NCI-H510A (cell line): ENCODE measurements at regions not wholly inside any gene's neighbourhood (a gene's known extent, or its start where the extent isn't known, plus 50 kb on each side); places are given as distances from the start of the nearest gene placed in this dataset.
A peak's percentile ranks its signal among the peaks of the same experiment; 100 is the strongest.
"Not testable (repeated sequence)": the region's sequence is repeated elsewhere in the genome, so short reads cannot be mapped to it uniquely, and the experiment has no call there.

Experiments used
- DNase-seq: peaks from one replicate; lab custom pipeline; 2025; lab: John Stamatoyannopoulos, UW

DNA sequence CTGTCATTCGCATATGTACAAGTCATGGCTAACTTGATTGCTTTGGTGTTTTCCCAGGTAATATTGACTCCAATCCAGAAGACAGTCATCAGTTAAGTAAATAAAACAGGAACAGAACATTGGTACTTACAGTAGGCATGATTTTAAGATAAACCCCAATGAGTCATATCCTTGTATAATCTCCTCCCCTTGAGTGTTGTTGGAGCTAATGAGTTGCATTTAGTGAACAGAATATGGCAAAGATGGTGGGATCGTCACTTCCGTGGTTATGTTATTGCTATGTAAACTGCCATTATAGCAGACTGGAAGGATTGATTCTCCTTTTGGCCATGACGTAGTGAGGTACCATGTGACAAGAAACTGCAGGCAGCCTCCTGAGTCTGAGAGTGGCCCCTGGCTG lies 102.2 kb downstream of the TMX1 start:
- no peak for DNase-seq

GRCh38 chr14:51351997-51352396 lies 112.0 kb downstream of the TMX1 start:
- DNase-seq: no peak

DNA sequence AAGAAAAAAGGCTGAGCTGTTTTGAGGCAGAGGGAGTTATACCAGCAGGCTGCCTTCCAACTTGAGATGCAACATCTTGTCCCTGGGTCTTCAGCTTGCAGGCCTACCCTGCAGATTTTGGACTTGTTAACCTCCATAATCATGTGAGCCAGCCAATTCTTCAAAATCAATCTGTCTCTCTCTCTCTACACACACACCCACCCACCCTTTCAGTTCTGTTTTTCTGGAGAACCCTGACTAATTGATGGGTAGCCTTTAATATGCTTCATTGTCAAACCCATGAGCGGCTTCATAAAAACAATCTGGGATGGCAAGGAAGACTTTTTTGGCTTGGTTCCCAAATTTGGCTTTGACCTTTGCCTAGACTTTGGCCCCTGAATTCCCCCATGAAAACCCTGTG lies 113.9 kb downstream of the TMX1 start:
- DNase-seq: no peak

- DNase-seq: no peak
These were observed 114.8 kb downstream of the TMX1 start for GRCh38 chr14:51354846-51355245.

GRCh38 chr14:51356381-51356780 lies 116.3 kb downstream of the TMX1 start:
- no peak for DNase-seq

- DNase-seq: no peak
These were observed 117.2 kb downstream of the TMX1 start for GRCh38 chr14:51357250-51357649.

DNA sequence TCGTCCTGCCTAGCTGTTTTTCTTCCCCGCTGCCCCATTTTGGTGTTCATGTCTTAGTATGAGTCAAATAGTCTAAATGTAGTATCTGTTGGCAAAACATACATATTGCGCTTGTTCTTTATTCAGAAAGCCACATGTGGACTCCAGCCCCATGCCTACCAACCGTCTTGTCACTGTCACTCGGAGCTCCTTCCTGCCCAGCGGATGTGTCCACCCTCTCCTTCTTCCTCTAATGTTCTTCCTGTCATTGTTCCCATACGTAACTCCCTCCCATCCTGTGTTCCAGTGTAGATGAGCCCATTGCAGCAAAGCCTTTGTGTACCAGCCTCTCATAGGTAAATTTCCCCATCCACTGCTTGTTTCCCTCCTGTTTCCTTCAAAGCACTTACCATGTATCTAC lies 120.5 kb downstream of the TMX1 start:
- DNase-seq: no peak

DNA sequence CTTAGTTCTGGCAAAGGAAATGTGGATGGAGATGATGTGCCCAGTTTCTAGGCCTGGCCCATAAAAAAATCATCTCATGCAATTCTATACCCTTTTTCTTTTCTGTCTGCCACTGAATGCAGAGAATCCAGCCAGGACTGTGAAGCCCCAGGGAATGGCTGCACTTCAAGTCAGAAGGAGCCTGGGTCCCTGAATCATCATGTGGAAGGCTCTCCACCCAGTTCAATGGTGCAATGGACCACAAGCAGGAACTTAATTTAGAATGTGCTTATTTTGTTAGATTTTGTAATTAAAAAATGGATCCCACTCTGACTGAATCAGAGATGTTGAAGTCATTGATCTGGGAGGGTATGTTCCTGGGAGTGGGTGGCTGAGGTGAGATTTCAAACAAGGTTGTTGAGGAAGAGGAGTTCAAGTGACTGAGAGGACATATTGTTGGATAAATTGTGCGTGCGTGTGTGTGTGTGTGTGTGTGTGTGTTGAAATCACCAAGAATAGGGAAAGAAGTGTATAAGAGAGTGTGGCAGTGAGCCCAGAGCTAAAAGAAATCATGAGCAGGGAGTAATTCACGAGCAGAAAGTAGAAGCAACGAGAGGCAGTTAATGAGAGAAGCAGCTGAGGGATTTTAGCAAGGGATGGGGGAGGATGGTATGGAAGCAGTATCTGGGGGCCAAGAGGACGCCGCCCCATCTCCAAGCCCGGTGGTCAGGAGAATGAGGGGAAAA lies 125.4 kb downstream of the TMX1 start:
- no peak for DNase-seq

- not testable (repeated sequence) for DNase-seq
These were observed 126.4 kb downstream of the TMX1 start for GRCh38 chr14:51366460-51366859.

DNA sequence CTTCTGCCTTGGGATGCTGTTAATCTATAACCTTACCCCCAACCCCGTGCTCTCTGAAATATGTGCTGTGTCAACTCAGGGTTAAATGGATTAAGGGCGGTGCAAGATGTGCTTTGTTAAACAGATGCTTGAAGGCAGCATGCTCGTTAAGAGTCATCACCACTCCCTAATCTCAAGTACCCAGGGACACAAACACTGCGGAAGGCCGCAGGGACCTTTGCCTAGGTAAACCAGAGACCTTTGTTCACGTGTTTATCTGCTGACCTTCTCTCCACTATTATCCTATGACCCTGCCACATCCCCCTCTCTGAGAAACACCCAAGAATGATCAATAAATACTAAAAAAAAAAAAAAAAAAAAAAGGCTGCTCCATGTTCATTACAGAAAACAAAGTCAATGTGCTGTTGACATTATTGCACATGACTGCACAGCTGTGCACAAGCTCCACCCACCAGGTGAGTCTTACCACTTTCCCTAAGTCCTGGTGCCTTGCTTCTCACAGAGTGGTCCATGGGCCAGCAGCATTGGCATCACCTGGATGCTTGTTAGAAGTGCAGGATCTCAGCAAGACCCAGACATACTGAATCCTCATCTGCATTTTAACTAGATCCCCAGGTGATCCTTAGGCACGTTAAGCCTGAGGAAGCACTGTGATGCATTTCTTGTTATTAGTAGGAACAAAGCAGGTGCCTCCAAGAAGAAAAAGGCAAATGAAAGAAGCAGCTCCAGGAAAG lies 127.0 kb downstream of the TMX1 start:
- peak; percentile 24 for DNase-seq

GRCh38 chr14:51367600-51367931 lies 127.5 kb downstream of the TMX1 start:
- no peak for DNase-seq

GRCh38 chr14:51368721-51369163 lies 128.7 kb downstream of the TMX1 start:
- no peak for DNase-seq

DNA sequence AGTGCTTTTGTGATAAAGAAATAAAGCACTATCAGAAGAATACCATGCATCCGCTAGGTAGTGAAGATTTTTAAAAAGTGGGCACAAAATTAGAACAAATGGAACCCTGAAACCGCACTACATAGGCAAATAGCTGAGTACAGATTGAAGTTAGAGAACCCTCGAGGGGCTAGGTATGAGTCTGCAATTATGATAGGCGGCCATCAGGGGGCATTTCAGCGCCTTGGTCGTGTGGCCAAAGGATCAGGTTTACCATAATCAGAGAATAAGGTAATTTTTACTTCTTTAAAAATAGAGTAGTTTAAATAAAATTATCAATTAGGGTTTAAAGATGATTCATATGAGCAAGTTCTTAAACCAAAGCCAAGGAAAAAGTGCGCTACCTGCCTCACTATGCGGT lies 129.8 kb downstream of the TMX1 start:
- no peak for DNase-seq

GRCh38 chr14:51370758-51371386 lies 130.8 kb downstream of the TMX1 start:
- no peak for DNase-seq

- not testable (repeated sequence) for DNase-seq
These were observed 137.1 kb downstream of the TMX1 start for GRCh38 chr14:51377186-51377585.

DNA sequence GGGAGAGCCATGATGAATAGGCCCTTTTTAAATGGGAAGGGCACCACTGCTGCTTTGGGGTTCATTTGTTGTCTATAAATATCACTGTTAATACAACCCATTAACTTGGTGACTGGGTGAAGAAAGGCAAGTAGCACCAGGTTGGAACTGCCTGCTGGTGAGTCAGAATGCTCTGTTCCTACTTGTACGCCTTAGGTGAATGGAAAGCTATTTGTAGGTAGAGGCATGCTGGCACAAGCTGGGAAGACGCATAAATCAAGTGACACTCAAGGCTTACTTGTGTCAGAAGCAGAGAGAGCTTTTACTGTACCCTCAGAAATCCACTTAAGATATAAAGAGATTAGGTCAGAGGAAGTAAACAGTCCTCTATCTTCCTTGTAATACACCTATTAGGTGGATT lies 142.5 kb downstream of the TMX1 start:
- no peak for DNase-seq

GRCh38 chr14:51386411-51386810 lies 146.4 kb downstream of the TMX1 start:
- DNase-seq: no peak

- DNase-seq: no peak
These were observed 147.1 kb downstream of the TMX1 start for GRCh38 chr14:51386983-51387735.

DNA sequence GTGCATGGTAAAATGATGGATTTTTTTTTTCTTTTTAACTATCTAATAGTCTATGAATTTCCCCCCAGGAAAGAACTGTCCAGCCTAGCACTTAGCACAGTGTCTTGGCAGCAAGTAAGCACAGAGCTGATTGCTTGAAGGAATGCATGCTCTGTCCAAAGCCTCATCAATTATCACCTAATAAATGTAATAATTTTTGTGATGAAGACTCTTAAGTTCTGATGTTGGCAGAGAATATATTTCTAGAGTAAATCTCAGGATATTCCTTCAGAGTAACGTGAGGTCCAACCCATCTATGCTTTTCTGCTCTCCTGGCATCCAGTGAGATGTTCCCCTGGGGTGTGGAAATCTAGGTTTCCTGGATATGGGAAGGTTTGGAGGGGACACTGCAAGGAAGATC lies 152.4 kb downstream of the TMX1 start:
- DNase-seq: no peak

DNA sequence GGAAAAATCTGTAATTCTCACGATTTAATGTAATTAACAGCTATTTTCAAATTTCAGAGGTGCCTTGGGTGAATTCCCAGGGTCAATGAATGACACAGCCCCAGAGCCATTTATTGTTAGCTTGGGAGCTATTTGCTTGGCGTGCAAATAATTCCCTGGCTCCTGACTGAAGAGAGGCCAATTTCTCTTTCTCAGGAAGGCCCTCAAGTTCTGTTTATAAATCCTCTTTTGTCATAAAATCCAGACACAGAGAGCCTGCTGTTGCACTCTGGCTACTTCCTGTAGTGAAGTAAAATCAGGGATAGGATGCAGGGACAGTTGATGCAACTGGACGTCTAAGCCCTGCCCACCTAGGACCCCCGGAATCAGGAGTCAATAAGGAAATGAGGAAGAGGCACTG lies 154.3 kb downstream of the TMX1 start:
- no peak for DNase-seq

- DNase-seq: peak; percentile 11
These were observed 154.8 kb downstream of the TMX1 start for GRCh38 chr14:51394804-51395203.

DNA sequence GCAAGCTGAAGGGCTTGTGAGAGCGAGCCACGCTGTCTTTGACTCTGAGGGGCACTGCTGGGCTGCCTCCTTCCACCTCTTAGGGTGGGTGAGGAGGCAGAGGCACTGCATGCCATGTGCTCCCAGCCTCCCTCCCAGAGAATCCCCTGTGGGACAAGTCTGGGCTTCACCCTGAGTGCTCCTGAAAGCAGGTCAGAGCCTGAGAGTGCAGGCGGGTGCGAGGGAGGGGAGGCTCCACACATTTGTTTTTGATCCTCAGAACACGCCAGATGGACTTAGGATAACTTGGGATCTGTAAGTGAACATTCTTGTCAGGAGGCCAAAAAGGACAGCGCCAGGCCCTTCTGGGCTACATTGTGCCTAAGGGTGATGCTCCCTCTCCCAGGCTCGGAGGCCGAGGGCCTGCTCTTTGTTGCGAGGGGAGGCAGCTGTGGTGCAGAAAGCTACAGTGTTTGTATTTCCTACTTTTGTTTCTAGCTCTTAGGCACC lies 155.4 kb downstream of the TMX1 start:
- peak; percentile 8 for DNase-seq
